ENCODE measurements at regions not wholly inside any gene's neighbourhood (a gene's known extent, or its start where the extent isn't known, plus 50 kb on each side); places are given as distances from the start of the nearest gene placed in this dataset.

DNA sequence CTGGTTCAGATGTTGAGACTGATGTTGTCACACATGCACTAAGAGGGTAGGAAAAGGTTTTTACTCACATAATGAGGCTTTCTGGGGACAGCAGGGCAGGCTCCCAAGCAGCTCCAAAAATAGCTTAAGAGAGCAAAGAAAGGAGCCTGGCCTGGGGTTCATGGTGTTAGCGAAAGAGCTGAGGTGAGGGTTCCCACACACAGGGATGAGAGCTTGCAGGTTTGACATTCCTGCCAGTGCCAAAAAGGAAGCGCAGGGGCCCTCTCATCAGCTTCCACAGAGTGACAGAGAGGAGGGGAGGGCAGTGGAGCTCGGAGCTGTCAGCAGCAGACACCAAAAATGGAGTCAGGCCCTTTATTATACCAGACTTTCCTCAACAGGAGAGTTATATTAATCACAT, 65.5 kb upstream of the FAM216B start (continued):
- no peak for TF ChIP-seq TEAD1 (CRISPR knock-in tag; IDR thresholded peaks at IDR 0.05)
- no peak for TF ChIP-seq ZNF671 (CRISPR knock-in tag; IDR thresholded peaks at IDR 0.05)
- TF ChIP-seq, protein P1, sequence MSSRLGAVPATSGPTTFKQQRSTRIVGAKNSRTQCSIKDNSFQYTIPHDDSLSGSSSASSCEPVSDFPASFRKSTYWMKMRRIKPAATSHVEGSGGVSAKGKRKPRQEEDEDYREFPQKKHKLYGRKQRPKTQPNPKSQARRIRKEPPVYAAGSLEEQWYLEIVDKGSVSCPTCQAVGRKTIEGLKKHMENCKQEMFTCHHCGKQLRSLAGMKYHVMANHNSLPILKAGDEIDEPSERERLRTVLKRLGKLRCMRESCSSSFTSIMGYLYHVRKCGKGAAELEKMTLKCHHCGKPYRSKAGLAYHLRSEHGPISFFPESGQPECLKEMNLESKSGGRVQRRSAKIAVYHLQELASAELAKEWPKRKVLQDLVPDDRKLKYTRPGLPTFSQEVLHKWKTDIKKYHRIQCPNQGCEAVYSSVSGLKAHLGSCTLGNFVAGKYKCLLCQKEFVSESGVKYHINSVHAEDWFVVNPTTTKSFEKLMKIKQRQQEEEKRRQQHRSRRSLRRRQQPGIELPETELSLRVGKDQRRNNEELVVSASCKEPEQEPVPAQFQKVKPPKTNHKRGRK (CRISPR knock-in tag; IDR thresholded peaks at IDR 0.05; ENCODE audit: borderline replicate concordance) = no peak
- TF ChIP-seq, protein P2, sequence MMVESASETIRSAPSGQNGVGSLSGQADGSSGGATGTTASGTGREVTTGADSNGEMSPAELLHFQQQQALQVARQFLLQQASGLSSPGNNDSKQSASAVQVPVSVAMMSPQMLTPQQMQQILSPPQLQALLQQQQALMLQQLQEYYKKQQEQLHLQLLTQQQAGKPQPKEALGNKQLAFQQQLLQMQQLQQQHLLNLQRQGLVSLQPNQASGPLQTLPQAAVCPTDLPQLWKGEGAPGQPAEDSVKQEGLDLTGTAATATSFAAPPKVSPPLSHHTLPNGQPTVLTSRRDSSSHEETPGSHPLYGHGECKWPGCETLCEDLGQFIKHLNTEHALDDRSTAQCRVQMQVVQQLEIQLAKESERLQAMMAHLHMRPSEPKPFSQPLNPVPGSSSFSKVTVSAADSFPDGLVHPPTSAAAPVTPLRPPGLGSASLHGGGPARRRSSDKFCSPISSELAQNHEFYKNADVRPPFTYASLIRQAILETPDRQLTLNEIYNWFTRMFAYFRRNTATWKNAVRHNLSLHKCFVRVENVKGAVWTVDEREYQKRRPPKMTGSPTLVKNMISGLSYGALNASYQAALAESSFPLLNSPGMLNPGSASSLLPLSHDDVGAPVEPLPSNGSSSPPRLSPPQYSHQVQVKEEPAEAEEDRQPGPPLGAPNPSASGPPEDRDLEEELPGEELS (CRISPR knock-in tag; IDR thresholded peaks at IDR 0.05) = no peak
- TF ChIP-seq, protein P3, sequence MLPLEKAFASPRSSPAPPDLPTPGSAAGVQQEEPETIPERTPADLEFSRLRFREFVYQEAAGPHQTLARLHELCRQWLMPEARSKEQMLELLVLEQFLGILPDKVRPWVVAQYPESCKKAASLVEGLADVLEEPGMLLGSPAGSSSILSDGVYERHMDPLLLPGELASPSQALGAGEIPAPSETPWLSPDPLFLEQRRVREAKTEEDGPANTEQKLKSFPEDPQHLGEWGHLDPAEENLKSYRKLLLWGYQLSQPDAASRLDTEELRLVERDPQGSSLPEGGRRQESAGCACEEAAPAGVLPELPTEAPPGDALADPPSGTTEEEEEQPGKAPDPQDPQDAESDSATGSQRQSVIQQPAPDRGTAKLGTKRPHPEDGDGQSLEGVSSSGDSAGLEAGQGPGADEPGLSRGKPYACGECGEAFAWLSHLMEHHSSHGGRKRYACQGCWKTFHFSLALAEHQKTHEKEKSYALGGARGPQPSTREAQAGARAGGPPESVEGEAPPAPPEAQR (CRISPR knock-in tag; IDR thresholded peaks at IDR 0.05) = no peak
- TF ChIP-seq, protein P4, sequence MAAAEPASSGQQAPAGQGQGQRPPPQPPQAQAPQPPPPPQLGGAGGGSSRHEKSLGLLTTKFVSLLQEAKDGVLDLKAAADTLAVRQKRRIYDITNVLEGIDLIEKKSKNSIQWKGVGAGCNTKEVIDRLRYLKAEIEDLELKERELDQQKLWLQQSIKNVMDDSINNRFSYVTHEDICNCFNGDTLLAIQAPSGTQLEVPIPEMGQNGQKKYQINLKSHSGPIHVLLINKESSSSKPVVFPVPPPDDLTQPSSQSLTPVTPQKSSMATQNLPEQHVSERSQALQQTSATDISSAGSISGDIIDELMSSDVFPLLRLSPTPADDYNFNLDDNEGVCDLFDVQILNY (CRISPR knock-in tag; IDR thresholded peaks at IDR 0.05) = no peak

DNA sequence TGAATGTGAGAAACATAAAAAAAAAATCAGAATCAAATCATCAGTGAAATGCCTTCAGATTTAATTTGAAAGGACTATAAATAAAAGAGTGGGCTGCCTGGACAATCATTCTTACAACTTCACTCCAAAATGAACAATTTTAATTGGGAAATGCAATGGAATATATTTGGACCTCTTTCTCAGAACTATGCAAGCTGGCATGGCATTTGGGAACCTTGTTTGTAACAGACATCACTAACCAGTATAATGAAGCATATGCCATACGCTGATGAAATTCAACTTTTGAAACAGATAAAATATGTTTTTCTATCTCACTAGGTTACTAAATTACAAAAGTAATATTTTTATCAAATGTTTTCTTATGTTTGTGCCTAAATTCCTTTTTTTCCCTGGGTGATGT, 64.2 kb upstream of the FAM216B start:
- ATAC-seq (no peak), DNase-seq (ENCODE audit: low spot score) (no peak)
- no peak overlapping the region for H3K27ac Mint-ChIP-seq
- H3K9me3 Mint-ChIP-seq = peaks cover 3% of the 10 kb centered on the region
- ChIA-PET POLR2A (no interaction called here), CTCF (no interaction called here)
- H3K36me3 Mint-ChIP-seq = no peaks in the 10 kb centered on the region
- no peaks in the 10 kb centered on the region for H3K27me3 Mint-ChIP-seq (ENCODE audit: low read depth)
- no peaks in the 10 kb centered on the region for H3K4me1 Mint-ChIP-seq
- H3K4me3 Mint-ChIP-seq = no peak overlapping the region
- TF ChIP-seq, protein P5, sequence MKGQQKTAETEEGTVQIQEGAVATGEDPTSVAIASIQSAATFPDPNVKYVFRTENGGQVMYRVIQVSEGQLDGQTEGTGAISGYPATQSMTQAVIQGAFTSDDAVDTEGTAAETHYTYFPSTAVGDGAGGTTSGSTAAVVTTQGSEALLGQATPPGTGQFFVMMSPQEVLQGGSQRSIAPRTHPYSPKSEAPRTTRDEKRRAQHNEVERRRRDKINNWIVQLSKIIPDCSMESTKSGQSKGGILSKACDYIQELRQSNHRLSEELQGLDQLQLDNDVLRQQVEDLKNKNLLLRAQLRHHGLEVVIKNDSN (CRISPR knock-in tag; IDR thresholded peaks at IDR 0.05) = no peak
- TF ChIP-seq, protein P6, sequence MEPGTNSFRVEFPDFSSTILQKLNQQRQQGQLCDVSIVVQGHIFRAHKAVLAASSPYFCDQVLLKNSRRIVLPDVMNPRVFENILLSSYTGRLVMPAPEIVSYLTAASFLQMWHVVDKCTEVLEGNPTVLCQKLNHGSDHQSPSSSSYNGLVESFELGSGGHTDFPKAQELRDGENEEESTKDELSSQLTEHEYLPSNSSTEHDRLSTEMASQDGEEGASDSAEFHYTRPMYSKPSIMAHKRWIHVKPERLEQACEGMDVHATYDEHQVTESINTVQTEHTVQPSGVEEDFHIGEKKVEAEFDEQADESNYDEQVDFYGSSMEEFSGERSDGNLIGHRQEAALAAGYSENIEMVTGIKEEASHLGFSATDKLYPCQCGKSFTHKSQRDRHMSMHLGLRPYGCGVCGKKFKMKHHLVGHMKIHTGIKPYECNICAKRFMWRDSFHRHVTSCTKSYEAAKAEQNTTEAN (CRISPR knock-in tag; IDR thresholded peaks at IDR 0.05) = no peak
- TF ChIP-seq MYBL2 (CRISPR knock-in tag; IDR thresholded peaks at IDR 0.05) = no peak
- no peak for TF ChIP-seq SOX15 (CRISPR knock-in tag; IDR thresholded peaks at IDR 0.05)
- TF ChIP-seq, protein P7, sequence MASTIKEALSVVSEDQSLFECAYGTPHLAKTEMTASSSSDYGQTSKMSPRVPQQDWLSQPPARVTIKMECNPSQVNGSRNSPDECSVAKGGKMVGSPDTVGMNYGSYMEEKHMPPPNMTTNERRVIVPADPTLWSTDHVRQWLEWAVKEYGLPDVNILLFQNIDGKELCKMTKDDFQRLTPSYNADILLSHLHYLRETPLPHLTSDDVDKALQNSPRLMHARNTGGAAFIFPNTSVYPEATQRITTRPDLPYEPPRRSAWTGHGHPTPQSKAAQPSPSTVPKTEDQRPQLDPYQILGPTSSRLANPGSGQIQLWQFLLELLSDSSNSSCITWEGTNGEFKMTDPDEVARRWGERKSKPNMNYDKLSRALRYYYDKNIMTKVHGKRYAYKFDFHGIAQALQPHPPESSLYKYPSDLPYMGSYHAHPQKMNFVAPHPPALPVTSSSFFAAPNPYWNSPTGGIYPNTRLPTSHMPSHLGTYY (CRISPR knock-in tag; IDR thresholded peaks at IDR 0.05) = no peak
- no peak for TF ChIP-seq IRF2 (CRISPR knock-in tag; IDR thresholded peaks at IDR 0.05; ENCODE audit: borderline replicate concordance, low read depth)
- TF ChIP-seq GTF2I (CRISPR knock-in tag; conservative IDR thresholded peaks at IDR 0.05) = no peak
- TF ChIP-seq, protein P8, sequence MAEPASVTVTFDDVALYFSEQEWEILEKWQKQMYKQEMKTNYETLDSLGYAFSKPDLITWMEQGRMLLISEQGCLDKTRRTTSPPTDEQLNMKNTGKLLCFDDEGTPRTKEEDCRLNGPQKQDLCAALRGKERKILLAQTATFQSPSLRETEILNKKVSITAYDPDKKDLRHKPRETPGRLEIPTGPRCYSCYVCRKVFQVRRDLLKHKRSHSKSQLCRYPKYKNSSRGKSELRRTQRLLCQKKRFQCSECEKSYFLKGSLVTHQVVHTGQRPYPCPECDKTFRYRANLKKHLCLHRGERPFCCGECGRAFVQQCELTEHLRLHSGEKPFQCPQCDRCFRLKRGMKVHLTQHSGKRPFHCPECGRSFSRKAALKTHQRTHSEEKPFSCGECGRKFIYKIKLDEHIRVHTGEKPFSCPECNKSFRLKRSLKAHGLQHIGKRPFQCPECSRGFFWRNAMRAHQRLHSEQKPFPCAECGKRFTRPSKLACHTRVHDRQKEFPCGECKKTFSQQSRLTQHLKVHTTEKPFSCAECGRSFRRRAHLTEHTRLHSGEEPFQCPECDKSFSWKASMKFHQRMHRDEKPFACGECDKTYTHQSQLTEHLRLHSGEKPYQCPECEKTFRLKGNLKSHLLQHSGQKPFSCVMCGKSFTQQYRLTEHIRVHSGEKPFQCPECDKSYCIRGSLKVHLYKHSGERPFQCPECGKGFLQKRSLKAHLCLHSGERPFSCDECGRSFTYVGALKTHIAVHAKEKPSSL (CRISPR knock-in tag; conservative IDR thresholded peaks at IDR 0.05) = no peak
- TF ChIP-seq SMAD3 (CRISPR knock-in tag; IDR thresholded peaks at IDR 0.05; ENCODE audit: borderline replicate concordance) = no peak
- no peak for TF ChIP-seq ZNF423 (CRISPR knock-in tag; IDR thresholded peaks at IDR 0.05)
- TF ChIP-seq, protein P9, sequence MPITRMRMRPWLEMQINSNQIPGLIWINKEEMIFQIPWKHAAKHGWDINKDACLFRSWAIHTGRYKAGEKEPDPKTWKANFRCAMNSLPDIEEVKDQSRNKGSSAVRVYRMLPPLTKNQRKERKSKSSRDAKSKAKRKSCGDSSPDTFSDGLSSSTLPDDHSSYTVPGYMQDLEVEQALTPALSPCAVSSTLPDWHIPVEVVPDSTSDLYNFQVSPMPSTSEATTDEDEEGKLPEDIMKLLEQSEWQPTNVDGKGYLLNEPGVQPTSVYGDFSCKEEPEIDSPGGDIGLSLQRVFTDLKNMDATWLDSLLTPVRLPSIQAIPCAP (CRISPR knock-in tag; IDR thresholded peaks at IDR 0.05) = no peak
- TF ChIP-seq, protein P10, sequence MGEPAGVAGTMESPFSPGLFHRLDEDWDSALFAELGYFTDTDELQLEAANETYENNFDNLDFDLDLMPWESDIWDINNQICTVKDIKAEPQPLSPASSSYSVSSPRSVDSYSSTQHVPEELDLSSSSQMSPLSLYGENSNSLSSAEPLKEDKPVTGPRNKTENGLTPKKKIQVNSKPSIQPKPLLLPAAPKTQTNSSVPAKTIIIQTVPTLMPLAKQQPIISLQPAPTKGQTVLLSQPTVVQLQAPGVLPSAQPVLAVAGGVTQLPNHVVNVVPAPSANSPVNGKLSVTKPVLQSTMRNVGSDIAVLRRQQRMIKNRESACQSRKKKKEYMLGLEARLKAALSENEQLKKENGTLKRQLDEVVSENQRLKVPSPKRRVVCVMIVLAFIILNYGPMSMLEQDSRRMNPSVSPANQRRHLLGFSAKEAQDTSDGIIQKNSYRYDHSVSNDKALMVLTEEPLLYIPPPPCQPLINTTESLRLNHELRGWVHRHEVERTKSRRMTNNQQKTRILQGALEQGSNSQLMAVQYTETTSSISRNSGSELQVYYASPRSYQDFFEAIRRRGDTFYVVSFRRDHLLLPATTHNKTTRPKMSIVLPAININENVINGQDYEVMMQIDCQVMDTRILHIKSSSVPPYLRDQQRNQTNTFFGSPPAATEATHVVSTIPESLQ (CRISPR knock-in tag; IDR thresholded peaks at IDR 0.05) = no peak
- TF ChIP-seq, protein P11, sequence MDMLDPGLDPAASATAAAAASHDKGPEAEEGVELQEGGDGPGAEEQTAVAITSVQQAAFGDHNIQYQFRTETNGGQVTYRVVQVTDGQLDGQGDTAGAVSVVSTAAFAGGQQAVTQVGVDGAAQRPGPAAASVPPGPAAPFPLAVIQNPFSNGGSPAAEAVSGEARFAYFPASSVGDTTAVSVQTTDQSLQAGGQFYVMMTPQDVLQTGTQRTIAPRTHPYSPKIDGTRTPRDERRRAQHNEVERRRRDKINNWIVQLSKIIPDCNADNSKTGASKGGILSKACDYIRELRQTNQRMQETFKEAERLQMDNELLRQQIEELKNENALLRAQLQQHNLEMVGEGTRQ (CRISPR knock-in tag; IDR thresholded peaks at IDR 0.05) = no peak
- no peak for TF ChIP-seq ZNF138 (CRISPR knock-in tag; conservative IDR thresholded peaks at IDR 0.05)

Data from WTC11 (cell line).